HG03159 (cell line): ENCODE measurements at regions not wholly inside any gene's neighbourhood (a gene's known extent, or its start where the extent isn't known, plus 50 kb on each side); places are given as distances from the start of the nearest gene placed in this dataset.
"Not testable (repeated sequence)": the region's sequence is repeated elsewhere in the genome, so short reads cannot be mapped to it uniquely, and the experiment has no call there.

Source experiments
- ATAC-seq: cut with Tn5 transposase; IDR thresholded peaks from one replicate; pipeline ENCODE4 v1.9.1; 2021; ENCODE audit warnings: mild to moderate bottlenecking, moderate library complexity; ENCODE audit not compliant: unreplicated experiment

DNA sequence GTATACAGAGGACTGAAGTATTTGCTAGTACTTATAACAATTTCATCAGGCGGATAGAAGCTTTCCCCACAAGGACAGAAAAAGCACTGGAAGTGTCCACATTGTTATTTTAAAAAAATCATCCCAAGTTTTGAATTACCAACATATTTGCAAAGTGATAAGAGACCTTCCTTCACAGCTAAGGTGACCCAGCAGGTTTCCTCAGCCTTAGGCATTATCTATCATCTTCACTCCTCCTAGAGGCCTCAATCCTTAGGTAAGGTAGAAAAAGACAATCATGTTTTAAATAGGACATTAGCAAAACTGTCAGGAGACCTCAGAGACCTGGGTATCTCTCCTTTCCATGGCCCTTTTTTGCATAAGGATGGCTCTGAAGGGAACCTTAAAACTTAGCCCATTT is 72.5 kb upstream of the CHD6 start:
- ATAC-seq = no peak

DNA sequence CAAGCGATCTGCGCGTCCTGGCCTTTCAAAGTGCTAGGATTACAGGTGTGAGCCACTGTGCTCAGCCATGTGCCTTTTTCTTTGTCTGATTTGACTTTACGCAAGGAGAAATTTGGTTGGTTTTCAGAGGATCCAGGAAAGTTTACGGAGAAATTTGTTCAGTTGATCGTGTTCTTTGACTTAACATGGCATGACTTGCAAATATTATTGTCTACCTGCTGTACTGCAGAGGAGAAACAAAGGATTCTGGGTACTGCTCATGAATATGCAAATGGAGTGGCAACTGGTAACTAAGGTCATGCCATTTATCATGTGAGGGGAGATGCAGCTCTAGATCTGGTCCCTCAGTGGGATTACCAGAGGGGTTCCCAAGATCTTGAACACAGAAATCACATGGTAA is 68.8 kb upstream of the CHD6 start:
- no peak for ATAC-seq

DNA sequence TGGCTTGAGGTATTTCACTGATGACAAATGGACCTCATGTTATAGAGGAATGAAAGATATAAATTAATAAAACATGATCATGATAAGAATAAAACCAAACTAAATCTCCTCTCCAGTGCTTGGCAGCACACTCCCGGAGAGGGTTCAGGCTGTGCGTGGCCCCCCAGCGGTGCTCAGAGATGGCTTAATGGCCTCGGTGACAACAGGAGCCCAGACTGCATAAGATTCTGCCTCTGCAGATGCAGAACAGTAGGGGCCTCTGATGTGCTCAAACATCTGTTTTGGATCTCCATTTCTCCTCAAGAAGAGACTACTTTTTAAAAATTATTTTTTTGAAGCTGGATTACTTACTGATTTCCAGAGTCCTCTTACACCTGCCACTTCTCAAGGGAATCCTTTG is 67.0 kb upstream of the CHD6 start:
- not testable (repeated sequence) for ATAC-seq

DNA sequence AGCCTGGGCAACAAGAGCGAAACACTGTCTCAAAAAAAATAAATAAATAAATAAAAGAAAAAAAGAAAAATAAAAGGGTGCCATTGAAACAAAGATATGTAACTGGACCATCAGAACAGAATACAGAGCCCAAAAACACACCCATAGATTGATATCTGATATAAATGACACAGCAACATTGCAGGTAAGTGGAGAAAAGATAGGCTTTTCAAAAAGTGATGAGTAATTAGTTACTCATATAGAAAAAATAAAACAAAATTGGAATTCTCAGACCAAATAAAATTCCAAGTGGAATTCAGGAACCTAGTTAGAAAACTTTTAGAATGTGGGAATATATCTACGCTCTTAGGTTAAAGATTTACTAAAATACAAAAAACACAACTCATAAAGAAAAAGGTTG is 60.6 kb upstream of the CHD6 start:
- ATAC-seq = no peak

DNA sequence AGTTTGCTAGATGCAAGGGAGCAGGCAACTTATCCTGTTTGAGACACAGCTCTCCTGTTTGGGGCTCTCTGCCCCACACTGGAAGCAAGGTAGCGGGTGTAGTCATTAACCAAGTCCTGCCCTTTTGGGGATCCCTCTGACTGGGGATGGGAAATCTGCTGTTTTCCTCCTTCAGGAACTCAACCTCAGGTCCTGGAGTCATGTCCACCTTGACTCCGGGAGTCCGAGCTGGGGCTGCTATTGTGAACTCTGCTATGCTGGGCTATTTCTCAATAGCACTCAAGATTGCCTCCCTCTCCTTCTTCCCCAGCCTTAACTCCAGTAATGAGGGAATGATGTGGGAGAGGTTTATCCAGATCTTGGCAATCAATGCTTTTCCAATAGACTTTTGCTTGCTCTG is 54.1 kb upstream of the CHD6 start:
- ATAC-seq = no peak

DNA sequence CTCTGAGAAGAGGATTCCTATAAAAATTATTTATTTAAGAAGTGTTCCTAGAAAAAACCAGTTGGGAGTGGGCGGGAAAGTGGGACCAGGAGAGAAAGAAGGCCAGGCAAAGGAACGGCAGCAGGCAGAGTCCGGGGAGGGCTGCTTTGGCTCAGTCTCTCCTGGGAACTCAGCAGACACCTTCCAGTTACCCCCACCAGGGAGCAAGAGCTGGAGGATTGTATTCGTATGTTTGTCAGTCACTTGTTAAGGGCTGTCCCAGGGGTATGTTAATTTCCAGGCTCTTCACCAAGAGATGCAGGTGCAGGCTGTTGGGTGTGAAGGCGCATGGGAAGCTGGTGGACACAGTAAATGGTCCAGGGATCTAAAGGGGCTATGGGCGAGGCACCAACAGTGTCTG is 53.0 kb upstream of the CHD6 start:
- no peak for ATAC-seq

DNA sequence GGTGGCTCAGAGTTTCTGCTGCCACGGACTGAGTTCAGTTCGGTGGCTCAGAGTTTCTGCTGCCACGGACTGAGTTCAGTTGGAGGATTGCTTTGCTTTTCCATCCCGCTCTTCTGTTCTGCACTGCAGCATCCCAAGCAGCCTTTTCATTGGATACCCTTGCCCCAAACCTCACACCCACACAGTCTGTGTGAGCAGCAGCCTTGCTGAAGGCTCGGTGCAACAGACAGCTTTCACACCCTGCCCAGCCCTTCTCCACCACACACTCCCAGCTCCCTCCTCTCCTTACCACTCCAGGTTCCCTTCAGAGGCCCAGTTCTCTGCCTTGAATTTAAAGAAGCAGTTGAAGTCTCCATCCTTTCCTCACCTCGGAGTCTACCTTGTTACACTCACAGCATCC is 52.5 kb upstream of the CHD6 start:
- no peak for ATAC-seq

DNA sequence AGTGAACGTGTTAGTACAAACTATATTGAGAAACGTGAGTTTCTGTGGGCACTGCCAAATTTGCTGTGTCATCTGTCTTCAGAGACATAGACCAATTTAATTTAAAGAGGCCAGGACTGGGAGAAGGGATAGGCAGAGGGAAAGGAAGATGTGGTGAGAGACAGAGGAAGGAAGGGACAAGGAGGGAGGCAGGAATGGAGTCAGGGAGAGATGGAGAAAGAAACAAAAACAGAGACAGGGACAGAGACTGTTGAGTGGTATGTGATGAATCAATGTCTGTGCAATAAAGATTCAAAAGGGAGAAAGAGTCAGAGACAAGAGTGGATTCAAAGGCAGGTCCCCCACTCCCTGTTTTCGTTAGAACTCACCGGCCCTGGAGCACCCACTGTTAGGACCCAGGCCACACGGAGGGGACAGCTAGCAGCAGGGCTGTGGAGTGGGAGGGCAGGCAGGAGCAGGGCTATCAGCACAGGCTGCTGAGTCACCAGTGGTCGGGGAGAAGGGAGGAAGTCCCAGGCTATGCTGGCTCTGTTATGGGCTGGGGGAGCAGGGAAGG is 51.6 kb upstream of the CHD6 start:
- ATAC-seq = no peak

DNA sequence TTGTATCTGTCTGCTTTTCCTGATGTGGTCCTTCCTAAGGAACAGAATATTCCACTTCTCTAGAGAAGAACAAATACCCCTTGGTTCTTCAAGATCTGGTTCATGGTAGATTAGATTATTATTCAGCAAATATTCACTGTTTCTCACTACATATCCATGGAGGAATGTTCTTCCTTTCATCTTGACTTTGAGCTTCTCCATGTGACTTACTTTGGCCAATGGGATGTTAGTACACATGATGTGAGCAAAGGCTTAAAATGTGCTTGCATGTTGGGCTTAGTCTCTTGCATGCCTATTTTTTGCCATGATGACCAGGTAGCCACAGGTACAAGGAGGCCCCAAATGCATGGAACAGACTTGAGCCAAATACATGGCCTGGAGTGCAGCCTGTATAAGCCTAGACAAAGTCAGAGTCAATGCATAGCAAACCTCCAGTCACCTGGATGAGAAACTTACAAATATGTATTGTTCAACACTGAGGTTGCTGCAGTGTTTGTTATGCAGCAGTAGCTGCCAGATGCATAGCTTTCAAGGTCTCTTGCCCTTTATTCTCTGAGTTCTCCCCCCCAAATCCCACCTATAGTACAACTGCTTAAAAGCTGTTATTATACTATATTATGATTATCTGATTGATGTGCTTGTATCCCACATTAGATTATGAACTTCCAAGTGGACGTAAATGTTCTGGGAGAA is 50.0 kb upstream of the CHD6 start:
- ATAC-seq = no peak
